ENCODE measurements at regions not wholly inside any gene's neighbourhood (a gene's known extent, or its start where the extent isn't known, plus 50 kb on each side); places are given as distances from the start of the nearest gene placed in this dataset.

DNA sequence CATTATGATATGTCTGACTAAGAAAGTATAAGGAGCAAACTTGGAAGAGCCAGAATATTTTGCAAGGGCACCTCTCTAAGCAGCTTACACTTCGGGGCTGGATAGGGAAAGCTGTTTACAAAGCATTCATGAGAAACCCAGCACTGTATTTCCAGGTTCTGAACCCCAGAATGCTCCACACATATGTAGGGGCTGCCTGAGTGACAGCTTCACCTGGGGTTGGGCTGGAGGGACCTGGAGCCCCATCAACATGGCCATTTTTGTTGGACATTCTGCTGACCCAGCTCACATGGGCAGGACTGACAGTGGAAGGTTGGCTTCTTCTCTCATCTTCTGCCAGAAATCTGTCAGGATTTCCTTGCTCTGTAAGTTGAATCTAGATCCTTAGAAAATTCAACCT, 197.1 kb upstream of the SSTR4 start:
- TF ChIP-seq EP300 (conservative IDR thresholded peaks at IDR 0.05; ENCODE audit: poor library complexity, severe bottlenecking) (no peak), POLR2AphosphoS5 (IDR thresholded peaks at IDR 0.05) (no peak), MXI1 (conservative IDR thresholded peaks at IDR 0.05; ENCODE audit: poor library complexity, severe bottlenecking) (no peak), EZH2 (IDR thresholded peaks at IDR 0.05; ENCODE audit: borderline replicate concordance, insufficient read depth, low read length, poor library complexity, severe bottlenecking) (no peak), TAF1 (IDR thresholded peaks at IDR 0.05; ENCODE audit: low read depth) (no peak), RAD21 (conservative IDR thresholded peaks at IDR 0.05) (no peak)
- TF ChIP-seq, protein P1, sequence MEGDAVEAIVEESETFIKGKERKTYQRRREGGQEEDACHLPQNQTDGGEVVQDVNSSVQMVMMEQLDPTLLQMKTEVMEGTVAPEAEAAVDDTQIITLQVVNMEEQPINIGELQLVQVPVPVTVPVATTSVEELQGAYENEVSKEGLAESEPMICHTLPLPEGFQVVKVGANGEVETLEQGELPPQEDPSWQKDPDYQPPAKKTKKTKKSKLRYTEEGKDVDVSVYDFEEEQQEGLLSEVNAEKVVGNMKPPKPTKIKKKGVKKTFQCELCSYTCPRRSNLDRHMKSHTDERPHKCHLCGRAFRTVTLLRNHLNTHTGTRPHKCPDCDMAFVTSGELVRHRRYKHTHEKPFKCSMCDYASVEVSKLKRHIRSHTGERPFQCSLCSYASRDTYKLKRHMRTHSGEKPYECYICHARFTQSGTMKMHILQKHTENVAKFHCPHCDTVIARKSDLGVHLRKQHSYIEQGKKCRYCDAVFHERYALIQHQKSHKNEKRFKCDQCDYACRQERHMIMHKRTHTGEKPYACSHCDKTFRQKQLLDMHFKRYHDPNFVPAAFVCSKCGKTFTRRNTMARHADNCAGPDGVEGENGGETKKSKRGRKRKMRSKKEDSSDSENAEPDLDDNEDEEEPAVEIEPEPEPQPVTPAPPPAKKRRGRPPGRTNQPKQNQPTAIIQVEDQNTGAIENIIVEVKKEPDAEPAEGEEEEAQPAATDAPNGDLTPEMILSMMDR (IDR thresholded peaks at IDR 0.05; ENCODE audit: poor library complexity, severe bottlenecking), result no peak
- TF ChIP-seq, protein P2, sequence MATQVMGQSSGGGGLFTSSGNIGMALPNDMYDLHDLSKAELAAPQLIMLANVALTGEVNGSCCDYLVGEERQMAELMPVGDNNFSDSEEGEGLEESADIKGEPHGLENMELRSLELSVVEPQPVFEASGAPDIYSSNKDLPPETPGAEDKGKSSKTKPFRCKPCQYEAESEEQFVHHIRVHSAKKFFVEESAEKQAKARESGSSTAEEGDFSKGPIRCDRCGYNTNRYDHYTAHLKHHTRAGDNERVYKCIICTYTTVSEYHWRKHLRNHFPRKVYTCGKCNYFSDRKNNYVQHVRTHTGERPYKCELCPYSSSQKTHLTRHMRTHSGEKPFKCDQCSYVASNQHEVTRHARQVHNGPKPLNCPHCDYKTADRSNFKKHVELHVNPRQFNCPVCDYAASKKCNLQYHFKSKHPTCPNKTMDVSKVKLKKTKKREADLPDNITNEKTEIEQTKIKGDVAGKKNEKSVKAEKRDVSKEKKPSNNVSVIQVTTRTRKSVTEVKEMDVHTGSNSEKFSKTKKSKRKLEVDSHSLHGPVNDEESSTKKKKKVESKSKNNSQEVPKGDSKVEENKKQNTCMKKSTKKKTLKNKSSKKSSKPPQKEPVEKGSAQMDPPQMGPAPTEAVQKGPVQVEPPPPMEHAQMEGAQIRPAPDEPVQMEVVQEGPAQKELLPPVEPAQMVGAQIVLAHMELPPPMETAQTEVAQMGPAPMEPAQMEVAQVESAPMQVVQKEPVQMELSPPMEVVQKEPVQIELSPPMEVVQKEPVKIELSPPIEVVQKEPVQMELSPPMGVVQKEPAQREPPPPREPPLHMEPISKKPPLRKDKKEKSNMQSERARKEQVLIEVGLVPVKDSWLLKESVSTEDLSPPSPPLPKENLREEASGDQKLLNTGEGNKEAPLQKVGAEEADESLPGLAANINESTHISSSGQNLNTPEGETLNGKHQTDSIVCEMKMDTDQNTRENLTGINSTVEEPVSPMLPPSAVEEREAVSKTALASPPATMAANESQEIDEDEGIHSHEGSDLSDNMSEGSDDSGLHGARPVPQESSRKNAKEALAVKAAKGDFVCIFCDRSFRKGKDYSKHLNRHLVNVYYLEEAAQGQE (IDR thresholded peaks at IDR 0.05; ENCODE audit: borderline replicate concordance), result no peak

Data from neural cell (in vitro differentiated cells).